ENCODE measurements at regions not wholly inside any gene's neighbourhood (a gene's known extent, or its start where the extent isn't known, plus 50 kb on each side); places are given as distances from the start of the nearest gene placed in this dataset.

DNA sequence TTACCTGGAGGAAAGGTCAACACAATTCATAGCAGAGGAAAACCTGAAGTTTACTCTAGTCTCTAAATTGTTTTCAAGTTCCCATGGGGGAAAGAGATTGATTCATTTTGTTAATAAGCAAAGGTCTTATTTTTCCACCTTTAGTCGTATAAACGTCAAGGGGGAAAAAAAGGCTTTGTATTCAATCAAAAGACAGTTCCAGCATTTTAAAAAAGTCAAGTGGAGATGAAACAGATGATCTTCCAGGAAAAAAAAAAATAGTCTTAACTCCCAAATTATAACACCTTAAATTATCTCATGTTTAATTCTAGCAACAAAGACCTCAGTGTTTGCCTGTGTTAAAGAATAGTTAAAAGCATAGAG, 140.5 kb downstream of the TOMM20 start:
- no peak for DNase-seq

GRCh38 chr1:234987415-234988154, 141.1 kb downstream of the TOMM20 start:
- no peak for DNase-seq

- DNase-seq, result no peak
Measured at GRCh38 chr1:234986750-234987414, 141.8 kb downstream of the TOMM20 start.

- no peak for DNase-seq
Measured at GRCh38 chr1:234985516-234986294, 142.9 kb downstream of the TOMM20 start.

DNA sequence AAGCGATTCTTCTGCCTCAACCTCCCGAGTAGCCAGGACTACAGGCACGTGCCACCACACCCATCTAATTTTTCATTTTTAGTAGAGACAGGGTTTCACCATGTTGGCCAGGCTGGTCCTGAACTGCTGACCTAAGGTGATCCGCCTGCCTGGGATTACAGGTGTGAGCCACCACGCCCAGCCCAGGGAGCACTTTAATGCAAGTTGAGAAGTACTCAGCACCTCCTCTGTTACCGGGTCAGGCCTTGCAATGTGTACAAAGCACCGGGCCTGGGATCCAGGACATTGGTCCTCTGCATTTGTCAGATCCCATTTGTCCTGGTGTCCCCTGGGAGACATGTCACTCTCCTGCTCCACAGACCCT, 143.6 kb downstream of the TOMM20 start:
- DNase-seq, result no peak

DNA sequence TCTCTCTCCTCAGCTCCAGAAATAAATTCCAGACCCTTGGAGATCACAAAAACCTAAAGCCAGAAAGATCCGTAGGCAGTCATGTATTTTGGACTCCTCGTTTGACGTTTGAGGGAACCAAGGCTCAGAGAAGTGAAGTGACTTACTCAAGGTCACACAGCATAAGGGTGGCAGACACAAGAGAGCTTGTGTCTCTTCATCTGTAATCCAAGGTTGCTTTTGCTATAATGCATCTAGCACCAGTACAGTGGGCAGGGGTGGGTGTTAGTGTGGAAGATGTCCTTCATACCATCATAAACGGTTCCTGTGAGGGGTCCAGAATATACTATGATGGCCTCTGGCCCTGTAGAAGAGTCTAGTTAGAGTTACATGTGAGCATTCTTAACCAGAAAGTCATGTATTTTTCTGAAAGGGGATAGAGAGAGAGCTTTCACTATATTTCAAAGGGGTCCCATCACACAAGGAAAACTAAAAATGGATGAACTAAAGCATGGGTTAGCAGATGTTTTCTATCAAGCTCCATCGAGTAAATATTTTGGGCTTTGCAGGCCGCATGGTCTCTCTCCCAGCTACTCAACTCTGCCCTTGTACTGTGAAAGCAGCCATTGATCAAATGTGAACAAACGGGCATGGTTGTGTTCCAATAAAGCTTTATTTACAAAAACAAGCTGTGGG, 144.9 kb downstream of the TOMM20 start:
- no peak for DNase-seq

- DNase-seq, result no peak
Measured at GRCh38 chr1:234981758-234982157, 146.9 kb downstream of the TOMM20 start.

GRCh38 chr1:234980645-234981396, 147.8 kb downstream of the TOMM20 start:
- peak; percentile 95 for DNase-seq

GRCh38 chr1:234980291-234980644, 148.4 kb downstream of the TOMM20 start:
- DNase-seq, result no peak

GRCh38 chr1:234979296-234980279, 149.0 kb downstream of the TOMM20 start:
- DNase-seq, result no peak

GRCh38 chr1:234978397-234979295, 150.0 kb downstream of the TOMM20 start:
- peak; percentile 81 for DNase-seq

- no peak for DNase-seq
Measured at GRCh38 chr1:234977875-234978396, 150.7 kb downstream of the TOMM20 start.

DNA sequence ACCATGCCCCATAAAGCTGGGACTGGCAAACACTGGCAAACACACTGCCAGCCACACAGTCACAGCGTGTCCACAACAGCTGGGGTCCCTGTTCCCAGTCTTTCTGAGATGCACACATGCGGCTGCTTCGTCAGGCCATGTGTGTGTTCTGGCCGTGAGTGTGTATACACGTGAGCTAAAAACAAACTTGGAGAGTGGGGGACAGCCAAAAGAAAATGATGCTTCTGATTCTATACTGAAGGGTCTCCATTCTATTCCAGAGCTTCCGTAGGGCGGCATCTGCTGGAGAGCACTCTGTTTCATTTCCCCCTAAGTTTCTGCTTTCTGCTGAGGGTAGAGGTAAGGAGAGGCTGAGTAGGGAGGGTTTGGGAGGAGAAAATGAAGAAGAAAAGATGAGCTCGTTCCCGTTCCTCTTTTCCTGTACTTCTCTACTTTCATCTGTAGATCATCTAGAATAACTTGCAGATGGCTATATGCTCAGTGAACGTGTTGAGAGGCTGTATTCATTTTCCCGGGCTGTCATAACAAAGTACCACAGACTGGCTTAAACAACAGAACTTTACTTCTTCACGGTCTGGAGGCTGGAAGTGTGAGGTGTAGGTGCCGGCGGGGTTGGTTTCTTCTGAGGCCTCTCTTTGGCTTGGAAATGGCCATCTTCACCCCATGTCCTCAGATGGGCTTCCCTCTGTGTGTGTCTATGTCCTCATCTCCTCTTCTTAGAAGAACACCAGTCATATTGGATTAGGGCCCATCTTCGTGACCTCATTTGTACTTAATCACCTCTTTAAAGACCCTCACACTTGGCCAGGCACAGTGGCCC, 151.6 kb downstream of the TOMM20 start:
- DNase-seq, result no peak

DNA sequence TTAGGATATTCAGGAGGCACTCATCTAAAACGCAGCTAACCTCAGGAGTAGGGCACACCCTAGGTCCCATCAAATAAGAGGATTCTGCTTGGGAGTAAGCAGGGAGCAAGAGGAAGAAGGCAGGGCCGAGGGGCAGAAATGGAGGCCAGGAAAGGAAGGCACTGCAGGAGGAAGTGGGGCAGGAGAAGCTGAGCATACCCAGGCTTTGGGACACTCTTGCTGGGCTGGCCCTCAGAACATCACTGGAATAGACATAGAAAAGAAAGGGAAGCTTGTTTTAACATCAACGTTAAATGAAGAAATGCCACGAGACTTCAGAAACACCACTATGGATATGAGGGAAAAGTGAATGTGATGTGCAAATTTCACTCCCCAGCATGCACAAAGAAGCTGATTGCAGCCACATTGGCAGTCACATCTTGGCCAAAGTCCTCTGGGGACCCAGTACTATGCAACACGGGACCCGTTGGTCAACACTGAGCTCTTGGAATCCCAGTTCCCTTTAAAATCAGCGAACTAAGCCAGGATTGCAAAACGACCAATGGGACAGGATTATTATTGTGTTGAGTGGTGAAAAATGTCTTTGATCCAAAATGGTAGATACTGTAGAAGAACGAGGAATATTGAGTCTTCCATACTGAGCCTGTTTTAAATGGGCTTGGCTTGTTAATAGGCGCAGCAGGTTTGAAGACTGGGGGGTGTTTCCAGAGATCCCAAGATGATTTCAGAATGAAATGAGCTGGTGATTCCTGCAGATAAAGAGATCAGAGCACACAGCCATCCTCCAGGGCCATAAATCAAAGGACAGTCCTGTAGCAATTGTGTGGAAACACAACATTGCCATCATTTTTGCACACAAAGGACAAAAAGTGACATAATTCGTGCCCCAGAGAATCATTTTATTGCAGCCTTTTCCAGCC, 152.4 kb downstream of the TOMM20 start:
- no peak for DNase-seq

- peak; percentile 94 for DNase-seq
Measured at GRCh38 chr1:234975122-234975940, 153.3 kb downstream of the TOMM20 start.

DNA sequence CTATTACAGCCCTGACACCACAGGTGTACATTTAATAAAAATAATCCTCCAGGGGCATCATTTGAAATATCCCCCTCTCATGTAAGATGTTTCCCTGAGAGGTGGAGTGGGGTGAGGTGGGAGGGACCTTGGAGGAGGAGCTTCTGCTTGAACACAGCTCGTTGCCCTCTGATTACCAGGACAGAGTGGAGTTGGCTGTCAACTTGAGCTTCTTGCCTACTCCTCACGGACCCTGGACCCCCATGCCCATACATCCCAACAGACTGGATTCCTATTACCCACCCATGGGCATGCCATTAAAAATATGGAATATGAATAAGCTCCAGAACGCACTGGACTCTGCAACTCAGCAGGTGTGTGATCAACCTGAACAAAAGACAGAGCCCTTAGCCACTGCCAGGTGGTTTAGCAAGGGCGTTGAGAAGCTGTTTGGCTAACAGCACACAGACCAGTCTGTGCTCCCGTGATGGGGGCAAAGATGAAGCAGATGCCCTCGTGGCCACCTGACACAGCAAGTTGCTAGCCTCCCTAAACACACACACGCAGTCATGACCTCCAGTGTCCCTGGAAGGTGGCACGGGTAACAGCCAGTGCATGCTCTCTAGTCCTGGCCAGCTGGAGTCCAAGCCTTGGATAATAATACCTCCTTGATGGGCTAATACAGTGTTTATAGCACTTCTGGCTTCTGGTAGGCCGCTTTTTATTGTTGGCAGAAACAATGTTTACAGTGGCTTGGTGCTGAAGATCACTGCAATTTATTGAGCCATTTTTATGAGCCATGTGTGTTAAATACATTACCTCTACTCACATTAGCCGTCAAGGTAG, 155.0 kb downstream of the TOMM20 start:
- DNase-seq, result no peak

Measured in hematopoietic multipotent progenitor cell treated with erythropoietin and hydrocortisone succinate and interleukin-3 and kit ligand, for 4 days (in vitro differentiated cells).